ENCODE measurements at regions not wholly inside any gene's neighbourhood (a gene's known extent, or its start where the extent isn't known, plus 50 kb on each side); places are given as distances from the start of the nearest gene placed in this dataset.

DNA sequence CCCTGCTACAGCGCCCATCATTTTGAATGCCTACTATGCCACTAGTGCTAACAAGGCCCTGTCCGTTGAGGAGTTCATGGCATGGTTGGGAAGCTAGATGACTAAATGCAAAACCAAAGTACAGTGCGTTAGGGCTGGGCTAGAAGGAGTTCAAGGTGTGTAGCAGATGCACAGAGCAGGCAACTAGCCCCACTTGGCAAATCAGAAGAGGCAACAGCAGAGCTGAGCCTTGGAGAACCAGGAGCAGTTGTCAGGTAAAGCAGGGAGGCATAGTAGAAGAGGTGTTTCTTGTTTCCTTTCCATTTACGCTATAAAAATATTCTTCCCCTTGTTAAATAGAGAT, 146.6 kb upstream of the CPEB2 start:
- peaks cover 18% of the 10 kb centered on the region for H3K4me1 ChIP-seq (replicated peaks; ENCODE audit: insufficient read depth)
- H3K27ac ChIP-seq = peak overlapping the region; percentile 72
- H2AFZ ChIP-seq = no peak overlapping the region
- ChIA-PET CTCF (no interaction called here), POLR2A (ENCODE audit: unreplicated experiment) (interaction anchor here (0.6 kb wide), 1 partner anchor 12 kb away, joined by 4 read pairs; no protein-coding TSS in a partner anchor)
- H3F3A ChIP-seq (ENCODE audit: insufficient read depth, low read depth) = peaks cover 18% of the 10 kb centered on the region
- H3K79me2 ChIP-seq (ENCODE audit: low read depth) = no peaks in the 10 kb centered on the region
- H3K9me2 ChIP-seq (ENCODE audit: insufficient read depth) = no peaks in the 10 kb centered on the region
- intact Hi-C loops (cut with micrococcal nuclease; ENCODE audit: unreplicated experiment) = loop anchor here (1.0 to 2.0 kb wide), 2 partner anchors 23 to 147 kb away; partner anchors contain the start of gene CPEB2
- no peak overlapping the region for H3K4me3 ChIP-seq
- no peaks in the 10 kb centered on the region for H3K36me3 ChIP-seq (ENCODE audit: low read depth)
- no peak for DNase-seq
- TF ChIP-seq, protein P1, sequence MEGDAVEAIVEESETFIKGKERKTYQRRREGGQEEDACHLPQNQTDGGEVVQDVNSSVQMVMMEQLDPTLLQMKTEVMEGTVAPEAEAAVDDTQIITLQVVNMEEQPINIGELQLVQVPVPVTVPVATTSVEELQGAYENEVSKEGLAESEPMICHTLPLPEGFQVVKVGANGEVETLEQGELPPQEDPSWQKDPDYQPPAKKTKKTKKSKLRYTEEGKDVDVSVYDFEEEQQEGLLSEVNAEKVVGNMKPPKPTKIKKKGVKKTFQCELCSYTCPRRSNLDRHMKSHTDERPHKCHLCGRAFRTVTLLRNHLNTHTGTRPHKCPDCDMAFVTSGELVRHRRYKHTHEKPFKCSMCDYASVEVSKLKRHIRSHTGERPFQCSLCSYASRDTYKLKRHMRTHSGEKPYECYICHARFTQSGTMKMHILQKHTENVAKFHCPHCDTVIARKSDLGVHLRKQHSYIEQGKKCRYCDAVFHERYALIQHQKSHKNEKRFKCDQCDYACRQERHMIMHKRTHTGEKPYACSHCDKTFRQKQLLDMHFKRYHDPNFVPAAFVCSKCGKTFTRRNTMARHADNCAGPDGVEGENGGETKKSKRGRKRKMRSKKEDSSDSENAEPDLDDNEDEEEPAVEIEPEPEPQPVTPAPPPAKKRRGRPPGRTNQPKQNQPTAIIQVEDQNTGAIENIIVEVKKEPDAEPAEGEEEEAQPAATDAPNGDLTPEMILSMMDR (conservative IDR thresholded peaks at IDR 0.05) = no peak
- no peak for TF ChIP-seq EZH2 (IDR thresholded peaks at IDR 0.05; ENCODE audit: low read depth)
- no peaks in the 10 kb centered on the region for H3K27me3 ChIP-seq (ENCODE audit: insufficient read depth, low read depth)
- no TSS peak for BruUV-seq (replicated peaks)
- peak overlapping the region; percentile 35 for H3K4me2 ChIP-seq
- H4K20me1 ChIP-seq (ENCODE audit: insufficient read depth) = no peaks in the 10 kb centered on the region
- no peaks in the 10 kb centered on the region; the same call in 1 of the 2 replicates for H3K9me3 ChIP-seq (ENCODE audit: insufficient read depth, low read depth)

DNA sequence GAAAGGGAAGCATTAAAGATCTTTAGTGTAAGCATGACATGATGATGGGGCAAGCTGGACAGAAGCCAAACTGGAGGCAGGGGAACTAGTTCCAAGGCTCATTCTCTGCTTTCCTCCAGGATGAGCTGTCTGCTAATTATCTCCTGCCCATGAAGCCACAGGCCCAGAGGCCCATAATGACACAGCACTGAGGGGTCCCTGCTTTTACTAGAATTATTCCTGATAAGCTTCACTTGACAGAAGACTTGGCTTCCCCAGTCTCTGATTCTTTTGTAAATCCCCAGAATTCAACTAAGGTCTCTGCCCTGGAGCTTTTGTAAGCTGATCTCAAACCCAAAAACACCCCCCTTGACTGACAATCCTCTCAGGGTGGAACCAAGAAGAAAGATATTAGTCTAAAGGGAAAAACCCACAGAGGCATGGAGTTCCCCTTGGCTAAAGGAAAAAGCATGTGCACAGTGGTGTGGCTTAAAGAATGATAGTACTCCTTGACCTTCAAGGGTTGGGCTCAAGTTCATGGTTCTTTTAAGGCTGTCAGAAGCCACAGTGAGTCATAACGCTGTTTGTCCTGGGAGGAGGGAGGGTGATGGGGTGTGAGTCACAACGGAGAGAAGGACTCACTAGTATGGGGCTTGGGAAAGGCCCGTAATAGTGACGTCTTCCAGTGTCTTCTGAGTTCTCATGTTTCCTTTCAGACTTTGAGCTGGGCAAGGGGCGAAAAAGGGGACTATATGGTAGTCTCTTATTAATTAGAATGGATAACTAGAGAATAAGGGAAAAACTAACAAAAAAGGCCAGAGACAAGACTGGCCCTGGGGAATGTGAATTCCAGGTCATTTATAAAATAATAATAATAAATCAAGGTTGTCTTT, 146.0 kb upstream of the CPEB2 start:
- ChIA-PET CTCF (no interaction called here), POLR2A (ENCODE audit: unreplicated experiment) (interaction anchor here (0.5 to 0.6 kb wide), 4 partner anchors 13 to 267 kb away, joined by 4 to 10 read pairs (median 6); no protein-coding TSS in a partner anchor)
- H3K79me2 ChIP-seq (ENCODE audit: low read depth) = no peaks in the 10 kb centered on the region
- H4K20me1 ChIP-seq (ENCODE audit: insufficient read depth) = no peaks in the 10 kb centered on the region
- peak overlapping the region; percentile 36 for H3K4me2 ChIP-seq
- no peaks in the 10 kb centered on the region for H3K9me2 ChIP-seq (ENCODE audit: insufficient read depth)
- intact Hi-C loops (cut with micrococcal nuclease; ENCODE audit: unreplicated experiment) = loop anchor here (1.0 to 2.0 kb wide), 2 partner anchors 23 to 146 kb away; partner anchors contain the start of gene CPEB2
- peaks cover 18% of the 10 kb centered on the region for H3F3A ChIP-seq (ENCODE audit: insufficient read depth, low read depth)
- BruUV-seq (replicated peaks) = no TSS peak
- H3K36me3 ChIP-seq (ENCODE audit: low read depth) = no peaks in the 10 kb centered on the region
- no peak for TF ChIP-seq EZH2 (IDR thresholded peaks at IDR 0.05; ENCODE audit: low read depth)
- TF ChIP-seq, protein P1 (conservative IDR thresholded peaks at IDR 0.05) = no peak
- DNase-seq = peak; percentile 77 to 94
- H3K27ac ChIP-seq = peak overlapping the region; percentile 72
- no peak overlapping the region for H2AFZ ChIP-seq
- peaks cover 18% of the 10 kb centered on the region for H3K4me1 ChIP-seq (replicated peaks; ENCODE audit: insufficient read depth)
- H3K27me3 ChIP-seq (ENCODE audit: insufficient read depth, low read depth) = no peaks in the 10 kb centered on the region
- no peak overlapping the region for H3K4me3 ChIP-seq
- no peaks in the 10 kb centered on the region; the same call in 1 of the 2 replicates for H3K9me3 ChIP-seq (ENCODE audit: insufficient read depth, low read depth)

DNA sequence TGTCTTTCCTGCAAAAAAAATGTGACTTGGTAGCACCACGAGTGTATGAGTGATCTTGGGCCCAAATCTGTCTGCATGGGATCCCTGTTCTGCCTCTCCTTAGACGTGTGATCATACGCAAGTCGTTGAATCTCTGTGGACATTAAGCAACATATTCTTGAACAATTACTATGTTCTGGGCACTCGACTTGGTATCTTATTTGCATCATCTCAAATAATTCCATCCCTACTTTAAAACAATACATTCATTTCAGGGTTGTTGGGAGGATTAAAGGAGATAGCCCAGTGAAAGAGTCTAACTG, 145.4 kb upstream of the CPEB2 start:
- H3K36me3 ChIP-seq (ENCODE audit: low read depth) = no peaks in the 10 kb centered on the region
- H3K4me2 ChIP-seq = peak overlapping the region; percentile 36; the same call in 1 of the 2 replicates
- TF ChIP-seq, protein P1 (conservative IDR thresholded peaks at IDR 0.05) = no peak
- no peak for TF ChIP-seq EZH2 (IDR thresholded peaks at IDR 0.05; ENCODE audit: low read depth)
- no peak overlapping the region for H3K4me3 ChIP-seq
- H4K20me1 ChIP-seq (ENCODE audit: insufficient read depth) = no peaks in the 10 kb centered on the region
- H3K4me1 ChIP-seq (replicated peaks; ENCODE audit: insufficient read depth) = peaks cover 18% of the 10 kb centered on the region
- no peaks in the 10 kb centered on the region for H3K79me2 ChIP-seq (ENCODE audit: low read depth)
- H3K27me3 ChIP-seq (ENCODE audit: insufficient read depth, low read depth) = no peaks in the 10 kb centered on the region
- POLR2A ChIA-PET (ENCODE audit: unreplicated experiment) = interaction anchor here (0.6 kb wide), 1 partner anchor 129 kb away, joined by 10 read pairs; no protein-coding TSS in a partner anchor
- H3K27ac ChIP-seq = peak overlapping the region; percentile 72
- CTCF ChIA-PET = no interaction called here
- DNase-seq = no peak
- BruUV-seq (replicated peaks) = no TSS peak
- H3K9me2 ChIP-seq (ENCODE audit: insufficient read depth) = no peaks in the 10 kb centered on the region
- H2AFZ ChIP-seq = no peak overlapping the region
- peaks cover 18% of the 10 kb centered on the region for H3F3A ChIP-seq (ENCODE audit: insufficient read depth, low read depth)
- intact Hi-C loops (cut with micrococcal nuclease; ENCODE audit: unreplicated experiment) = loop anchor here (1.0 to 2.0 kb wide), 2 partner anchors 22 to 145 kb away; partner anchors contain the start of gene CPEB2
- no peaks in the 10 kb centered on the region; the same call in 1 of the 2 replicates for H3K9me3 ChIP-seq (ENCODE audit: insufficient read depth, low read depth)
